ENCODE measurements at regions not wholly inside any gene's neighbourhood (a gene's known extent, or its start where the extent isn't known, plus 50 kb on each side); places are given as distances from the start of the nearest gene placed in this dataset.

DNA sequence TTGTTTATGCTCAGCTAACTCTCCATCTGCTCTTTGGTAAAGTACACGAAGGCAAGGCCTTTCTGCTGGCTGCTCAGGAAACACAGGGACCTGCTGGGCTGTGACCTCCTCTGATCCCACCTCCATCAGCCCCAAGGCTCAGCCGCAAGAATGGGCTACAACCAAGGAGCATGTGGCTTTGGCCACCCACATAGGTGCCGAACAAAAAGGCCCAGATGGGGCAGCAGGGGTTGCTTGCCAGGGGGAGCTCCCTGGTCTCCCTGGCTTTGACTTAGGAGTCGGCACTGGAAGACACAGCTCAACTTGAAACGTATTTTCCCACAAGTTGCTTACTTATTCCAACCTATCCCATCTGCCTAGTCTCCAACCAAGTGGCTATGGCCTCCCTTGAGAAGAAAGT is 461.1 kb downstream of the ICE1 start:
- no peak for DNase-seq
- H3K27ac ChIP-seq, result no peak overlapping the region
- TF ChIP-seq, protein P1, sequence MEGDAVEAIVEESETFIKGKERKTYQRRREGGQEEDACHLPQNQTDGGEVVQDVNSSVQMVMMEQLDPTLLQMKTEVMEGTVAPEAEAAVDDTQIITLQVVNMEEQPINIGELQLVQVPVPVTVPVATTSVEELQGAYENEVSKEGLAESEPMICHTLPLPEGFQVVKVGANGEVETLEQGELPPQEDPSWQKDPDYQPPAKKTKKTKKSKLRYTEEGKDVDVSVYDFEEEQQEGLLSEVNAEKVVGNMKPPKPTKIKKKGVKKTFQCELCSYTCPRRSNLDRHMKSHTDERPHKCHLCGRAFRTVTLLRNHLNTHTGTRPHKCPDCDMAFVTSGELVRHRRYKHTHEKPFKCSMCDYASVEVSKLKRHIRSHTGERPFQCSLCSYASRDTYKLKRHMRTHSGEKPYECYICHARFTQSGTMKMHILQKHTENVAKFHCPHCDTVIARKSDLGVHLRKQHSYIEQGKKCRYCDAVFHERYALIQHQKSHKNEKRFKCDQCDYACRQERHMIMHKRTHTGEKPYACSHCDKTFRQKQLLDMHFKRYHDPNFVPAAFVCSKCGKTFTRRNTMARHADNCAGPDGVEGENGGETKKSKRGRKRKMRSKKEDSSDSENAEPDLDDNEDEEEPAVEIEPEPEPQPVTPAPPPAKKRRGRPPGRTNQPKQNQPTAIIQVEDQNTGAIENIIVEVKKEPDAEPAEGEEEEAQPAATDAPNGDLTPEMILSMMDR (IDR thresholded peaks at IDR 0.05; ENCODE audit: low read depth, low read length), result no peak
- no peaks in the 10 kb centered on the region for H3K9me3 ChIP-seq (ENCODE audit: severe bottlenecking)
- no peak overlapping the region for H3K4me3 ChIP-seq (ENCODE audit: low read depth, low read length)
- no peaks in the 10 kb centered on the region for H3K27me3 ChIP-seq (ENCODE audit: insufficient read depth, low read depth, severe bottlenecking)
- H3K36me3 ChIP-seq, result no peaks in the 10 kb centered on the region

DNA sequence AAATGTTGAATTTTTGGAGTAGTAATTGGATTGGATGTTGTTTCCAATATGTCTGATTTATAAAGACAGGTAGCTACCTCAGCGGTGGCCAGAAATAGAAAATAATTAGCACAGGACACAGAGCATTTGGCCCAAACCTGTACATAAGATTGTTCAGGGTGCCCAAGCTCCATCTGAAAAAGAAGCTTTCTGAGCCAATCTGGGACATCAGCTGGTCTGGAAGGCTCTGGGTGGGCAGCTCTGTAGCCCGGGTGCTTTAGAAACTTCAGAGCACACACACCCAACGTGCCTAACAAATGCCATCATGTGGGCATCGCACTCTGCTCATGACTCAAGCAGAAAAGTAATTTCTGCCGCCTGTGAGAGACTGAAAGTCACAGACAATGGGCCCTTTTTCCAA is 460.7 kb downstream of the ICE1 start:
- Histone ChIP-seq H3K9me3 (ENCODE audit: severe bottlenecking) (no peaks in the 10 kb centered on the region), H3K27me3 (ENCODE audit: insufficient read depth, low read depth, severe bottlenecking) (no peaks in the 10 kb centered on the region), H3K36me3 (no peaks in the 10 kb centered on the region), H3K27ac (no peak overlapping the region), H3K4me3 (ENCODE audit: low read depth, low read length) (no peak overlapping the region)
- TF ChIP-seq, protein P1 (IDR thresholded peaks at IDR 0.05; ENCODE audit: low read depth, low read length), result no peak
- DNase-seq, result no peak

DNA sequence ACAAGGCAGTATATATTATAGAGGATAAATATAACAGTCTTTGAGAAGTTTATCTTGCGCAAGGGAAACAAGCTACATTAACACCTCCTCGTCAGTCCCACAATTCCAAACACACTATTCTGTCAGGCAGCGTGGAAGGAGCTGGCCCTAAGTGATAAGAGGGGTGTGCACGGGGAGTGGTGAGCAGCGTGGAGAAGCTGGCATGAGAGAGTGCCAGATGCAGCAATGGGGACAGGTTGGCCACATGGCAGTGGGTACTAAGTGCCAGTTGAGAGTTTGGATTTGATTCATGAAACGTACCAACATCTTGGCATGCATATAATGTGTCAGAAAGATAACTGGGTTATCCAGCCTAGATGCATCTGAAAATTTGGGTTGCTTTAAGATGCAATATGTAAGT is 460.2 kb downstream of the ICE1 start:
- TF ChIP-seq, protein P1 (IDR thresholded peaks at IDR 0.05; ENCODE audit: low read depth, low read length), result no peak
- Histone ChIP-seq H3K9me3 (ENCODE audit: severe bottlenecking) (no peaks in the 10 kb centered on the region), H3K36me3 (no peaks in the 10 kb centered on the region), H3K4me3 (ENCODE audit: low read depth, low read length) (no peak overlapping the region), H3K27ac (no peak overlapping the region), H3K27me3 (ENCODE audit: insufficient read depth, low read depth, severe bottlenecking) (no peaks in the 10 kb centered on the region)
- no peak for DNase-seq

DNA sequence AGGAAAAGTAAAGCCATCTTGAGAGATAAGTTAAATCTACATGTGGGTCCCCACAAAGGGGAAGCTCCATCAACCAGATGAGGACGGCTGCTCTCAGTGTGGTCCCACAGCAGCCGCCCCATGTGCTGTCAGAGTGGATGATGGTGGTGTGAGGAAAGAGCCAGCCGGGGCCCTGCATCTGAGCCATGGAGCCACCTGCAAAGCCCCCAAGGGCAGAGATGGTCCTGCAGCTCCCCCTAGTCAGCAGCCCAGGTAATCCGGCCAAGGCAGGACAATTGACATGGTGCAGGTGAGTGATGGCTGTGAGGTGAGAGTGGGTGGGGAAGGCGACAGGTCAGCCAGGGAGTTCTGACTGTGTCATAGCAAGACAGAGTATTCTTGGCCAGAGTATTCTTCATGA is 458.8 kb downstream of the ICE1 start:
- Histone ChIP-seq H3K4me3 (ENCODE audit: low read depth, low read length) (no peak overlapping the region), H3K27ac (no peak overlapping the region), H3K36me3 (no peaks in the 10 kb centered on the region), H3K9me3 (ENCODE audit: severe bottlenecking) (no peaks in the 10 kb centered on the region), H3K27me3 (ENCODE audit: insufficient read depth, low read depth, severe bottlenecking) (no peaks in the 10 kb centered on the region)
- TF ChIP-seq, protein P1 (IDR thresholded peaks at IDR 0.05; ENCODE audit: low read depth, low read length), result peak; percentile 95
- DNase-seq, result peak; percentile 86

DNA sequence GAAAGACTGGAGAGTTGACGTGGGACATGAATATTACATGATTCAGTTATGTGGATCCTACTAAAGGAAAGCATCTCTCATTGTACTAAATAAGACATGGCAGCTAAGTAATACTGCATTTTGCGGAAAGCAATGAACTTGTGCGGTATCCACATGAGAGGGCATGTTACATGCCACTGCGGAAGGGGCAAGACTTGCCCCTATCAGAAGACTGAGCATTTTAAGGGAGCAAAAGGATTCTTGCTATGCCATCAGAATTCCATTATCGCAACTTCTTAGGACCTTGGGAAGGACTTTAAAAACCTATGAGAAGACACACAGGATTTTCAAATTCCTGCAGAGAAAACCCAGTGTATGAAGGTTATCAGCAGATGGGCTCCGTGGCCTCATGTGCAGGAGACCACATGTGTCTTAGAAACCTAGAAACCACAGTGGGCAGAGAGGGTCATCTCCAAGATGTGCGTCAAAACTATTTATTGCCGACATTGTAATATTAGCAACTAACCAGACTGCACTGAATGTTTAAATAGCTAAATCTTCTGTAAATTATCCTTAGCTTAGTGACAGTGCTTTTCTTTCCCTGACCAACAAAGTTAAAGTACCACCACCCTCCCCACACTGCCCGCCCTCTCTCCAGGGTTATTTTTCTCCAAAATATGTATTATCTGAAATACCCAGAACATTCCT is 457.7 kb downstream of the ICE1 start:
- H3K9me3 ChIP-seq (ENCODE audit: severe bottlenecking), result no peaks in the 10 kb centered on the region
- H3K27me3 ChIP-seq (ENCODE audit: insufficient read depth, low read depth, severe bottlenecking), result no peaks in the 10 kb centered on the region
- TF ChIP-seq, protein P1 (IDR thresholded peaks at IDR 0.05; ENCODE audit: low read depth, low read length), result no peak
- H3K36me3 ChIP-seq, result no peaks in the 10 kb centered on the region
- H3K27ac ChIP-seq, result no peak overlapping the region
- DNase-seq, result no peak
- no peak overlapping the region for H3K4me3 ChIP-seq (ENCODE audit: low read depth, low read length)

DNA sequence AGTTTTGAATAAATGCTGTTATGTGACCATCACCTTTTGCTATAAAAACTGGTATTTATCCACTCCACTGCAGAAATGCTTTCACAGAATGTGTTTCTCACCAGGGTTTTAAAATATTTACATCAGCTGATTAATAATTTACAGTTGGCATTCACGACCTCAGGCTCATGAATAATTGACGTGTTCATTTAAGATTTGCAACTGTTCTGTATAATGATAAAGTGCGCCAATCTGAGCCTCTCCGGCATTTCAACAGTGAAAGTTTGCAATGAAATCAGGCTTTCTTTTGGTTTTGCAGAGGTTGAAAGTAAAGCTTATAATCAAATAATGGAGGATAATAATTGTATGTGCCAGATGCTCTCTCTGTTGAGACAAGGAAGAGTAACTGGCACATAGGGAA is 434.9 kb downstream of the ICE1 start:
- Histone ChIP-seq H3K4me3 (ENCODE audit: low read depth, low read length) (no peak overlapping the region), H3K27ac (no peak overlapping the region), H3K36me3 (no peaks in the 10 kb centered on the region), H3K9me3 (ENCODE audit: severe bottlenecking) (no peaks in the 10 kb centered on the region), H3K27me3 (ENCODE audit: insufficient read depth, low read depth, severe bottlenecking) (no peaks in the 10 kb centered on the region)
- TF ChIP-seq, protein P1 (IDR thresholded peaks at IDR 0.05; ENCODE audit: low read depth, low read length), result no peak
- no peak for DNase-seq
